H1 (cell line): ENCODE measurements at regions not wholly inside any gene's neighbourhood (a gene's known extent, or its start where the extent isn't known, plus 50 kb on each side); places are given as distances from the start of the nearest gene placed in this dataset.

Experiments used
- CTCF ChIA-PET: fragments of 300-600 bp; sonication (Branson Sonifier 250); formaldehyde crosslinking; loops from one replicate; lab custom pipeline; 2021; ENCODE audit not compliant: partially characterized antibody; lab: Charles Lee
- POLR2A ChIA-PET: fragments of 300-600 bp; sonication (Branson Sonifier 250); formaldehyde crosslinking; loops from one replicate; lab custom pipeline; 2021; ENCODE audit warnings: inconsistent platforms; ENCODE audit not compliant: partially characterized antibody; lab: Charles Lee
- DNase-seq, 2 experiments: peaks; one replicate each; pipeline versions ENCODE4 v3.0.0 to v3.0.0-alpha.2; 2010 to 2022; ENCODE audit warnings: low spot score in 2 of 2, low read depth in 1 of 2, mixed read lengths in 1 of 2
- FAIRE-seq: peaks from 2 replicates; lab custom pipeline; 2011; peaks lifted over from hg19 to GRCh38; lab: Jason Lieb, UNC
- H2AFZ ChIP-seq: 2 replicates; pipeline ENCODE4 v1.8.1; 2012; ENCODE audit warnings: low read length, inconsistent platforms
- H2AK5ac ChIP-seq: 2 replicates; pipeline ENCODE4 v1.6.1; 2013; ENCODE audit warnings: low read depth, low read length
- H2BK120ac ChIP-seq: replicated peaks from 2 replicates; pipeline ENCODE3; 2013; ENCODE audit warnings: low read depth, low read length, inconsistent platforms
- H2BK12ac ChIP-seq: 2 replicates; pipeline ENCODE4 v1.6.1; 2013; ENCODE audit warnings: low read depth, low read length
- H2BK15ac ChIP-seq: 2 replicates; pipeline ENCODE4 v1.6.1; 2013; ENCODE audit warnings: low read length
- H2BK20ac ChIP-seq: 2 replicates; pipeline ENCODE4 v1.6.1; 2013; ENCODE audit warnings: low read length
- H2BK5ac ChIP-seq: 2 replicates; pipeline ENCODE4 v1.6.1; 2013; ENCODE audit warnings: low read depth, low read length
- H3K14ac ChIP-seq: 2 replicates; pipeline ENCODE4 v1.6.1; 2013; ENCODE audit warnings: inconsistent platforms; ENCODE audit not compliant: insufficient read length
- H3K18ac ChIP-seq: 2 replicates; pipeline ENCODE4 v1.6.1; 2013; ENCODE audit warnings: low read length; ENCODE audit errors: extremely low read depth
- H3K23ac ChIP-seq: 2 replicates; pipeline ENCODE4 v1.6.1; 2013; ENCODE audit warnings: inconsistent platforms; ENCODE audit not compliant: insufficient read length
- H3K23me2 ChIP-seq: 2 replicates; pipeline ENCODE4 v1.6.1; 2013; ENCODE audit warnings: low read depth, low read length
- H3K27ac ChIP-seq: 2 replicates; pipeline ENCODE4 v1.6.1; 2011; ENCODE audit warnings: low read depth, low read length, inconsistent platforms
- H3K27me3 ChIP-seq, 4 experiments: replicated peaks in 1 of 4; 1 replicate in 1 of 4; 2 replicates in 3 of 4; pipeline versions ENCODE4 v1.6.1 to v1.8.1; 2011 to 2013; ENCODE audit warnings: low read length in 3 of 4, mild to moderate bottlenecking in 3 of 4, inconsistent platforms in 2 of 4, mixed read lengths in 2 of 4, moderate library complexity in 1 of 4; ENCODE audit not compliant: control insufficient read depth in 3 of 4, insufficient read depth in 3 of 4; ENCODE audit errors: extremely low read depth in 1 of 4
- H3K36me3 ChIP-seq, 4 experiments: 2 replicates each; pipeline versions ENCODE4 v1.6.1 to v1.8.1; 2011 to 2013; ENCODE audit warnings: mild to moderate bottlenecking in 4 of 4, low read length in 3 of 4, moderate library complexity in 2 of 4, control low read depth in 1 of 4, inconsistent platforms in 1 of 4; ENCODE audit not compliant: insufficient read depth in 4 of 4, control insufficient read depth in 2 of 4
- H3K4ac ChIP-seq: replicated peaks from 2 replicates; pipeline ENCODE3; 2013; ENCODE audit warnings: low read length, low read depth, mixed read lengths, inconsistent platforms; ENCODE audit not compliant: insufficient read length
- H3K4me1 ChIP-seq, 4 experiments: replicated peaks in 1 of 4; 1 replicate in 1 of 4; 2 replicates in 3 of 4; pipeline versions ENCODE4 v1.6.1 to v1.8.1; 2011 to 2013; ENCODE audit warnings: low read length in 3 of 4, inconsistent platforms in 2 of 4, mixed read lengths in 1 of 4; ENCODE audit not compliant: insufficient read depth in 4 of 4, control insufficient read depth in 3 of 4
- H3K4me2 ChIP-seq, 2 experiments: 2 replicates each; pipeline versions ENCODE4 v1.6.1 to v1.8.1; 2011 to 2013; ENCODE audit warnings: low read depth in 2 of 2, low read length in 2 of 2, control low read depth in 1 of 2, inconsistent platforms in 1 of 2, mild to moderate bottlenecking in 1 of 2; ENCODE audit not compliant: insufficient read depth in 1 of 2
- H3K4me3 ChIP-seq, 4 experiments: fragments of 200-600, 300-600 bp in 1 of 4; sonication (generic), shearing (Covaris generic), sonication (Bioruptor Twin) in 1 of 4; 2 replicates each; pipeline versions ENCODE4 v1.5.1 to v1.8.1; 2011 to 2016; ENCODE audit warnings: low read length in 4 of 4, low read depth in 3 of 4, control low read depth in 2 of 4, inconsistent platforms in 2 of 4, mild to moderate bottlenecking in 2 of 4, mixed read lengths in 1 of 4, moderate library complexity in 1 of 4; ENCODE audit not compliant: insufficient read depth in 2 of 4; ENCODE audit errors: extremely low read depth in 1 of 4
- H3K56ac ChIP-seq: replicated peaks from 2 replicates; pipeline ENCODE3; 2013; ENCODE audit warnings: low read depth, mild to moderate bottlenecking, mixed read lengths, low read length, inconsistent platforms; ENCODE audit not compliant: insufficient read length
- H3K79me1 ChIP-seq: 2 replicates; pipeline ENCODE4 v1.6.1; 2013; ENCODE audit warnings: low read depth, low read length, control low read depth
- H3K79me2 ChIP-seq, 2 experiments: 2 replicates each; pipeline versions ENCODE4 v1.6.1 to v1.8.1; 2012 to 2013; ENCODE audit warnings: low read length in 2 of 2, mild to moderate bottlenecking in 2 of 2, inconsistent platforms in 1 of 2; ENCODE audit not compliant: insufficient read depth in 2 of 2, control insufficient read depth in 1 of 2
- H3K9ac ChIP-seq, 4 experiments: replicated peaks in 1 of 4; 1 replicate in 1 of 4; 2 replicates in 3 of 4; pipeline versions ENCODE4 v1.6.1 to v1.8.1; 2011 to 2013; ENCODE audit warnings: low read depth in 3 of 4, low read length in 3 of 4, control low read depth in 2 of 4, mild to moderate bottlenecking in 2 of 4, moderate library complexity in 2 of 4, inconsistent platforms in 1 of 4; ENCODE audit errors: extremely low read depth in 1 of 4
- H3K9me3 ChIP-seq, 2 experiments: 2 replicates each; pipeline versions ENCODE4 v1.6.1 to v1.8.1; 2012 to 2013; ENCODE audit warnings: mild to moderate bottlenecking in 2 of 2, moderate library complexity in 2 of 2, control low read depth in 1 of 2, inconsistent platforms in 1 of 2, low read depth in 1 of 2, low read length in 1 of 2, mixed read lengths in 1 of 2; ENCODE audit not compliant: insufficient read depth in 2 of 2
- H4K20me1 ChIP-seq, 2 experiments: replicated peaks in 1 of 2; 2 replicates each; pipeline versions ENCODE3 to v1.8.1; 2011 to 2013; ENCODE audit warnings: inconsistent platforms in 2 of 2, low read length in 2 of 2, mild to moderate bottlenecking in 1 of 2; ENCODE audit not compliant: insufficient read depth in 2 of 2, control insufficient read depth in 1 of 2
- H4K5ac ChIP-seq: 2 replicates; pipeline ENCODE4 v1.6.1; 2013; ENCODE audit warnings: low read length, low read depth, mixed read lengths, inconsistent platforms; ENCODE audit not compliant: insufficient read length
- H4K8ac ChIP-seq: 2 replicates; pipeline ENCODE4 v1.8.0; 2013; ENCODE audit warnings: mild to moderate bottlenecking, moderate library complexity, low read length, inconsistent platforms; ENCODE audit not compliant: insufficient read depth; ENCODE audit errors: extremely low read depth
- H4K91ac ChIP-seq: replicated peaks from 2 replicates; pipeline ENCODE3; 2013; ENCODE audit warnings: low read length, mixed read lengths, inconsistent platforms; ENCODE audit not compliant: insufficient read length
- CHD1 ChIP-seq: IDR thresholded peaks from 2 replicates; pipeline ENCODE4 v1.6.1; 2012; ENCODE audit warnings: low read depth, low read length, improper control_type of control experiment
- EP300 ChIP-seq, 2 experiments: IDR thresholded peaks; 1 replicate in 1 of 2; 2 replicates in 1 of 2; pipeline ENCODE4 v1.6.1; 2011 to 2012; ENCODE audit warnings: low read depth in 2 of 2, low read length in 2 of 2, mild to moderate bottlenecking in 2 of 2, borderline replicate concordance in 1 of 2, inconsistent platforms in 1 of 2, moderate library complexity in 1 of 2
- GABPA ChIP-seq: IDR thresholded peaks from 2 replicates; pipeline ENCODE4 v1.6.1; 2011; ENCODE audit warnings: mild to moderate bottlenecking, low read length, moderate library complexity, borderline replicate concordance; ENCODE audit not compliant: insufficient read depth
- JUND ChIP-seq: IDR thresholded peaks from 2 replicates; pipeline ENCODE4 v1.6.1; 2011; ENCODE audit warnings: mild to moderate bottlenecking, improper control_type of control experiment, low read length
- RNF2 ChIP-seq: fragments of 200-900, 300-1000 bp; sonication (generic); IDR thresholded peaks from 2 replicates; pipeline ENCODE4 v1.7.1; 2016; ENCODE audit warnings: borderline replicate concordance, low read depth, mild to moderate bottlenecking, antibody characterized with exemption, low read length; ENCODE audit not compliant: poor library complexity, severe bottlenecking; ENCODE audit errors: missing control alignments
- TEAD4 ChIP-seq: IDR thresholded peaks from 2 replicates; pipeline ENCODE4 v1.6.1; 2012; ENCODE audit warnings: low read depth, low read length, inconsistent platforms, mixed read lengths

DNA sequence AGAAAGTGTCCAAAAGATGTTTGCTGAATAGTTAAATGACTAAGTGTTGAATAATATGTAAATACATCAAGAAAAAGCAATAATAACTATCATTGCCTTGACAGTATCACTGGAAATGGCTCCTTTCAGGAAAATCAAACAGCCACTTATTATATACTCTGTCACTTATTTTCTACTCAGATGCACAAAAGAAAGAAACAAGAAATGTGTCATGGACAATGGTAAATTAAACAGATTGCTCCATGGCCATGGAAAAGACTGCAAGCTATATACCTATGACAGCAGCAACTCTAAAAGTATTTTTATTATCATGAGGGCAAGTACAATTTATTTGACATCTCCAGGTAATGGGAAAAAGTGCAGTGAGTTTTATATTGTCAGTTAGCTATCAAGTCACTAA lies 52.9 kb upstream of the GUCY1A2 start:
- H3K36me3 ChIP-seq: no peaks in the 10 kb centered on the region
- no peak overlapping the region for H3K4me2 ChIP-seq
- no peak overlapping the region for H2BK12ac ChIP-seq
- H2BK20ac ChIP-seq: no peak overlapping the region
- no peak overlapping the region for H3K27ac ChIP-seq
- no peak overlapping the region for H3K23ac ChIP-seq
- ChIA-PET CTCF (interaction anchor here (0.6 kb wide), 1 partner anchor 113 kb away, joined by 3 read pairs; no protein-coding TSS in a partner anchor), POLR2A (no interaction called here)
- H3K4me1 ChIP-seq: no peaks in the 10 kb centered on the region
- H2AFZ ChIP-seq: no peak overlapping the region
- H2BK120ac ChIP-seq: no peak overlapping the region
- H2BK15ac ChIP-seq: no peak overlapping the region
- no peaks in the 10 kb centered on the region for H3K9me3 ChIP-seq
- H3K4me3 ChIP-seq: no peak overlapping the region
- H4K91ac ChIP-seq: no peak overlapping the region
- no peak overlapping the region for H3K14ac ChIP-seq
- no peaks in the 10 kb centered on the region for H3K79me2 ChIP-seq
- no peak for TF ChIP-seq GABPA
- no peak for TF ChIP-seq RNF2
- no peak for TF ChIP-seq TEAD4
- TF ChIP-seq JUND: no peak
- no peak for TF ChIP-seq EP300 (IDR thresholded peaks at IDR 0.05; ENCODE audit: borderline replicate concordance in 1 of 2, low read depth in 2 of 2, low read length in 2 of 2)
- TF ChIP-seq CHD1: no peak
- H3K56ac ChIP-seq: no peak overlapping the region
- H3K9ac ChIP-seq: no peak overlapping the region
- H3K18ac ChIP-seq: no peak overlapping the region
- H3K79me1 ChIP-seq: no peaks in the 10 kb centered on the region
- H4K5ac ChIP-seq: no peak overlapping the region
- no peaks in the 10 kb centered on the region for H3K23me2 ChIP-seq
- no peak overlapping the region for H3K4ac ChIP-seq
- DNase-seq (no peak), FAIRE-seq (no peak)
- H2AK5ac ChIP-seq: no peak overlapping the region
- no peak overlapping the region for H2BK5ac ChIP-seq
- no peaks in the 10 kb centered on the region for H4K20me1 ChIP-seq
- no peaks in the 10 kb centered on the region for H3K27me3 ChIP-seq
- no peak overlapping the region for H4K8ac ChIP-seq
